HG02943 (cell line): ENCODE measurements at regions not wholly inside any gene's neighbourhood (a gene's known extent, or its start where the extent isn't known, plus 50 kb on each side); places are given as distances from the start of the nearest gene placed in this dataset.

Experiments used
- ATAC-seq: cut with Tn5 transposase; IDR thresholded peaks from one replicate; pipeline ENCODE4 v1.9.1; 2021; ENCODE audit warnings: mild to moderate bottlenecking, low read depth, moderate library complexity; ENCODE audit not compliant: unreplicated experiment

DNA sequence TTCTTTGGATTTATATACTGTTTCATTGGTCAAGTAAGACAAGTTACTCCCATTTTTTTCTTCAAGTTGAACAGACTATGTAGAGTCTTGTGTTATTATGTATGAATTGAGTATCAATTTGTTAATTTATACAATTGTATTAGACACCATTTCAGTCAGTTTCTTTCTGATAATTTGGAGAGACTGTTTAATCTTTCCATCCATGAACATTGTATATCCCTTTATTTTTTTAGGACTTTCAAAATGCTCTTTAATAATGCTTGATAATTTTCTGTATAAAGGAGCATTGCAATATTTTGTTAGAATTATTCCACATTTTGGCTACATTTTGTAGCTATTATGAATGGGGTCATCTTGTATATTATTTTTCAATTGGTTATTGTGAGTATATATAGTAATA, 69.1 kb upstream of the PJA2 start:
- no peak for ATAC-seq

GRCh38 chr5:109476292-109476691, 66.5 kb upstream of the PJA2 start:
- no peak for ATAC-seq

DNA sequence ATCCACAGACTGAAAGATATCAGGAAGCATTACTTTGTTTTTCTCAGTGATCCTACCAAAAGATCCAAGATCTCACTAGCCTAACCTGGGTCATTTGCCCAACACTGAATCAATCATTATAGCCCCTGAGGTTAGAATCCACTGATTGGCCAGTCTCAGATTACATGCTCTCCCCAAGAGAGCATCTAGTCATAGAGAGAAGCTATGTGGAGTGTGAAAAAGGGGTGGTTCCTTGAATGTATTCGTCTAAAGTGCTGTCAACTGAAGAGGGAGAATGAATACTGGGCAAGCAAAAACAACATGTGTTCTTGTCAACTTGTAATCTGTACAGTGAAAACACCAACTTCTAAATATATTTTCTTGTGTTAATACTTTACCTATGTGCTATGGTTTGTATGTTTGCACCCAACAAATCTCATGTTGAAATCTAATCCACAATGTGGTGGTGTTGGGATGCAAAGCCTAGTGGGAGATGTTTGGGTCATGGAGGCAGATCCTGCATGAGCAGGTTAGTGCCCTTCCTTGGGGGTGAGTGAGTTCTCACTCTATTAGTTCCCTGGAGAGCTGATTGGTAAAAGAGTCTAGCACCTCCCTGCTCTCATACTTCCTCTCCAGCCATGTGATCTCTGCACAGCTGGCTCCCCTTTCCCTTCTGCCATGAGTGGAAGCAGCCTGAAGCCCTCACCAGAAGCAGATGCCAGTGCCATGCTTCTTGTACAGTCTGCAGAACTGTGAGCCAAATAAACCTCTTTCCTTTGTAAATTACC, 60.3 kb upstream of the PJA2 start:
- no peak for ATAC-seq

DNA sequence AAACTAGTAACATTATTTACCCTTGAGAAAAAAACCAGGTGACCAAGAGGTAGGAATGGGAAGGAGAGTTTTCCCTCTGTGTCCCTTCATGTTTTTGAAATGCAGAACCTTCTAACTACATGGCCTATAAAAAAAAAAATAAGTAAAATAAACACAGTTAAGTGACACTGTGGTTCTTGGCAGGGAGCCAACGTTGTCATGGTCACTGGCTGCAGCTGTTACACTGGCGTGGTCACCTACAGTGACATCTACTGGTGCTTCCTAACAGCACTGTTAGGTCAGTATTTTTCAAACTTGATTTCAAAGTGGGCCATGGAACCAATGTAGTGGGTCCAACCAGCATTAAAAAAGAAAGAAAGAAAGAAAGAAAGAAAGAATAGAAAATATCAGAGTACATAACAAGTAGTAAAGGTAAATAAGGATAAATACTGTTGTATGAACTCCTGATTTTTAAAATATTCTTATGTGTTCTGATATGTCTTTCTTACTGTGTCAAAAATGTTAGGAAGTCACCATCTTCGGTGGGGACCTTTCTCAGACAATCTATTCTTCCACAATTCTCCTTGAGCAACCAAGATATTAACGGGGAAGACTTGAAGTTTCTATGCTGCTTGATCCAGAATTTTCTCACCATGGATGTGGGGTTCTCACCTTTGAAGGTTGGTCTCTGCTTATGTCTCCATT, 59.1 kb upstream of the PJA2 start:
- ATAC-seq: peak; percentile 95

DNA sequence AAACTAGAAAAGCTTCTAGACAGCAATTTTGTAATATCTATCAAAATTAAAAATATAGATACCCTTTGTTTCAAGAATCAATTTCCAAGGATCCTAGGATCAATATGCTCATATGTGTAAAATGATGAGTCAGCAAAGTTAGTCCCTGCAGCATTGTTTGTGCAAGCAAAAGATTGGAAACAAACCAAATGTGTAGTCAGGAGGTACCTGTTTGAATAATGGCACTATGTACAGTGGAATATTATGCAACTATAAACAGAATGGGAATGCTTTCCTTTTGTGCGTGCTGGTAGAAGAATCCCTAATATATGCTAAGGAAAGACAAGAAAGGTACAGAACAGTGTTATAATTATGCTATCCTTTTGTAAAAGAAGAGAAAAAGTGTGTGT, 58.5 kb upstream of the PJA2 start:
- no peak for ATAC-seq

GRCh38 chr5:109467058-109467457, 57.3 kb upstream of the PJA2 start:
- ATAC-seq: no peak
